T-cell (primary cell): ENCODE measurements at regions not wholly inside any gene's neighbourhood (a gene's known extent, or its start where the extent isn't known, plus 50 kb on each side); places are given as distances from the start of the nearest gene placed in this dataset.

Experiments used
- ATAC-seq, 4 experiments: fragments of 200-7000 bp in 3 of 4; fragments of 150-1000 bp in 1 of 4; cut with Tn5 transposase; replicated peaks in 1 of 4; 1 replicate in 3 of 4; 2 replicates in 1 of 4; pipeline ENCODE4 v1.10.0; 2021; ENCODE audit warnings: moderate library complexity in 3 of 4, mild to moderate bottlenecking in 2 of 4, moderate number of reproducible peaks in 1 of 4
- CTCF ChIA-PET, 2 donors: fragments of 300-600 bp; sonication (Branson Sonifier 250); formaldehyde crosslinking; loops; one replicate each; lab custom pipeline; 2022; ENCODE audit warnings: antibody characterized with exemption in 2 of 2; lab: Charles Lee
- POLR2A ChIA-PET, 2 donors: fragments of 300-600 bp; sonication (Branson Sonifier 250); formaldehyde crosslinking; loops; one replicate each; lab custom pipeline; 2022; ENCODE audit warnings: antibody characterized with exemption in 2 of 2; lab: Charles Lee
- DNase-seq, 35 experiments: peaks; one replicate each; pipeline versions ENCODE4 v3.0.0 to v3.0.0-alpha.2; 2013 to 2023
- H3K27ac ChIP-seq: one replicate; pipeline ENCODE4 v1.5.1; 2013; ENCODE audit warnings: low read length
- H3K27me3 ChIP-seq, 2 experiments: replicated peaks in 1 of 2; 1 replicate in 1 of 2; 2 replicates in 1 of 2; pipeline versions ENCODE4 v1.6.1 to v1.7.0; 2013; ENCODE audit warnings: low read length in 1 of 2, mixed read lengths in 1 of 2; ENCODE audit not compliant: control insufficient read depth in 2 of 2, insufficient read depth in 2 of 2; ENCODE audit errors: extremely low read depth in 1 of 2
- H3K36me3 ChIP-seq, 2 donors: 1 replicate in 1 of 2; 2 replicates in 1 of 2; pipeline versions ENCODE4 v1.6.1 to v1.7.0; 2013; ENCODE audit warnings: low read length in 1 of 2; ENCODE audit not compliant: control insufficient read depth in 2 of 2, insufficient read depth in 1 of 2; ENCODE audit errors: extremely low read depth in 1 of 2
- H3K4me1 ChIP-seq, 2 experiments: 1 replicate in 1 of 2; 2 replicates in 1 of 2; pipeline versions ENCODE4 v1.6.1 to v1.7.0; 2013; ENCODE audit warnings: low read length in 2 of 2, mixed read lengths in 1 of 2; ENCODE audit not compliant: insufficient read depth in 2 of 2, control insufficient read depth in 1 of 2; ENCODE audit errors: extremely low read depth in 1 of 2
- H3K4me3 ChIP-seq, 2 donors: 1 replicate in 1 of 2; 2 replicates in 1 of 2; pipeline versions ENCODE4 v1.5.1 to v1.7.0; 2013; ENCODE audit warnings: mild to moderate bottlenecking in 2 of 2, low read length in 1 of 2, moderate library complexity in 1 of 2; ENCODE audit not compliant: control insufficient read depth in 1 of 2; ENCODE audit errors: extremely low read depth in 1 of 2
- H3K9me3 ChIP-seq: 2 replicates; pipeline ENCODE4 v1.7.0; 2013
- H3K27ac Mint-ChIP-seq, 2 donors: one replicate each; pipeline ENCODE4 v1.8.0; 2020 to 2021; ENCODE audit warnings: mild to moderate bottlenecking in 2 of 2, mixed read lengths in 2 of 2
- H3K27me3 Mint-ChIP-seq, 2 donors: one replicate each; pipeline ENCODE4 v1.8.0; 2021 to 2022; ENCODE audit warnings: mixed read lengths in 2 of 2
- H3K36me3 Mint-ChIP-seq: one replicate; pipeline ENCODE4 v1.8.0; 2021; ENCODE audit warnings: mixed read lengths
- H3K4me1 Mint-ChIP-seq, 3 donors: one replicate each; pipeline ENCODE4 v1.8.0; 2020 to 2022; ENCODE audit warnings: mixed read lengths in 3 of 3, mild to moderate bottlenecking in 1 of 3
- H3K4me3 Mint-ChIP-seq, 3 donors: one replicate each; pipeline ENCODE4 v1.8.0; 2020 to 2022; ENCODE audit warnings: mild to moderate bottlenecking in 3 of 3, mixed read lengths in 3 of 3, moderate library complexity in 3 of 3
- H3K9me3 Mint-ChIP-seq, 3 donors: one replicate each; pipeline ENCODE4 v1.8.0; 2020 to 2022; ENCODE audit warnings: mixed read lengths in 3 of 3
- WGBS: methylation state at CpG from one replicate; pipeline ENCODE4 v1.1.5; 2013; ENCODE audit warnings: missing lambda C conversion rate; ENCODE audit not compliant: insufficient coverage; 5-methylcytosine and 5-hydroxymethylcytosine counted together

DNA sequence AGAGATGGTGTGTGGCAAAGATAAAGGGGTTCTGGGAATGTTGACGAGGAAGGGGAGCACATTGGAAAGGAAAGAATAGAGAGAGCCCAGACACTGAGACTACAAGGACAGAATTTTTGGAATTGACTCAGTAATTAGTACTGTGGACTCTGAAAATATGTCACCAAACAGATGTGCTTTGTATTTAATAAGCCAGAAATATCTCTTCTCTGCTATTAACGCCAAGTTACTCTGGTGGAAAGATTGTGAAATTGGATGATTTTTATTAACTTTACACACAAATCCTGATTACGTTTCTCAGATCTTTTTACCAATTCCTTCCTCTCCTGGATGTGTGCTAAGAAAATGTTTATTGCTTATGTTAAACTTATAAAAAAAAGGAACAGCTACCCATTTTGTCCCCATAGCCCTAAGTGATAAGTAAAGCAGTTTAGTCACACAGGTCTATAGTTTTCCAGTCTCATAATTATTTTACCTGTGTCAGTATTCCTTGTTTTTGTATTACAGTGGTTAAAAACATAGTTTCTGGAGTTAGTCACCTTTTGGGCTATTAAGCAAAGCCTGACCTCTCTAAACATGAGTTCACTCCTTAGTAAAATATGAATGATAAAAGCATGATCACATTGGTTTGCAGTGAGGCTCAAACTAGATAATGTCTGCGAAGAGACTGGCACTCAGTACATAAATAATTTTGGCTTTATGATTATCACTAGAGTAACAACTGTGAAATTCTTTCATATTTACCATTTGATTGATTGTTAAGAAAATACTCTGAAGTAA, 1068.3 kb downstream of the STIM2 start:
- no peaks in the 10 kb centered on the region for H3K36me3 Mint-ChIP-seq
- no peak overlapping the region for H3K4me3 Mint-ChIP-seq
- Histone ChIP-seq H3K36me3 (no peaks in the 10 kb centered on the region), H3K4me1 (no peaks in the 10 kb centered on the region), H3K27ac (no peak overlapping the region), H3K27me3 (no peaks in the 10 kb centered on the region), H3K4me3 (no peak overlapping the region), H3K9me3 (no peaks in the 10 kb centered on the region)
- POLR2A ChIA-PET = no interaction called here
- CTCF ChIA-PET = no interaction called here
- H3K27me3 Mint-ChIP-seq = no peaks in the 10 kb centered on the region
- 50% methylated on average over 1 of the region's 4 CpGs for WGBS
- peaks cover 6 to 16% (median 13%) of the 10 kb centered on the region in 3 donors for H3K9me3 Mint-ChIP-seq
- DNase-seq = no peak
- no peak overlapping the region for H3K27ac Mint-ChIP-seq
- no peaks in the 10 kb centered on the region for H3K4me1 Mint-ChIP-seq
- no peak for ATAC-seq

GRCh38 chr4:27930291-27930690, 1069.7 kb downstream of the STIM2 start:
- Histone ChIP-seq H3K27me3 (no peaks in the 10 kb centered on the region), H3K4me3 (no peak overlapping the region), H3K4me1 (no peaks in the 10 kb centered on the region), H3K36me3 (no peaks in the 10 kb centered on the region), H3K27ac (no peak overlapping the region), H3K9me3 (no peaks in the 10 kb centered on the region)
- no peak for DNase-seq
- ChIA-PET CTCF (no interaction called here), POLR2A (no interaction called here)
- no CpG with 5 or more reads among the region's 3 CpGs for WGBS
- no peak for ATAC-seq
- Mint-ChIP-seq H3K9me3 (peaks cover 6 to 16% (median 13%) of the 10 kb centered on the region in 3 donors), H3K27ac (no peak overlapping the region), H3K4me1 (no peaks in the 10 kb centered on the region), H3K4me3 (no peak overlapping the region), H3K27me3 (no peaks in the 10 kb centered on the region), H3K36me3 (no peaks in the 10 kb centered on the region)

DNA sequence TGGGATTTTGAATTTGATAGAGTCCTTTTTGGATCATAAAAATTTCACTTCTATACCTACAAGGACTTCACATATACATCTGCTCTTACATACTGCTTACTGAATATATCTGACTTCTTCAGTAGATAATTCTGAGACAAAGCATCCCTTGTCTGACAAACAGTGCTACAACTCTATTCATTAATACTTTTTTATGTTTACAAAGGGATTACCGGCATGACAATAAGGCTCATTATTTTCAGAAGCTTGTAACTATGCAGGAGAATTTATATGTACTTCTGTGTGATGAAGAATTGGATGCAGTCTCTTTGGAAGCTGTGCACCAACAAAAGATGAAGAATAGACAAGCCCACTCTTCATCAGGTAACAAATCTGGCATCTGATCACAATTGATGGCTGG, 1070.3 kb downstream of the STIM2 start:
- no peaks in the 10 kb centered on the region for H3K36me3 ChIP-seq
- H3K9me3 ChIP-seq = no peaks in the 10 kb centered on the region
- no peaks in the 10 kb centered on the region for H3K4me1 ChIP-seq
- ChIA-PET CTCF (no interaction called here), POLR2A (no interaction called here)
- no peaks in the 10 kb centered on the region for H3K27me3 Mint-ChIP-seq
- no peaks in the 10 kb centered on the region for H3K4me1 Mint-ChIP-seq
- H3K9me3 Mint-ChIP-seq = peaks cover 6 to 19% (median 16%) of the 10 kb centered on the region in 3 donors
- H3K4me3 ChIP-seq = no peak overlapping the region
- H3K27ac ChIP-seq = no peak overlapping the region
- ATAC-seq (no peak), DNase-seq (no peak)
- H3K4me3 Mint-ChIP-seq = no peak overlapping the region
- WGBS = no CpG with 5 or more reads among the region's 1 CpG
- no peak overlapping the region for H3K27ac Mint-ChIP-seq
- H3K36me3 Mint-ChIP-seq = no peaks in the 10 kb centered on the region
- no peaks in the 10 kb centered on the region for H3K27me3 ChIP-seq

GRCh38 chr4:27931584-27931983, 1070.9 kb downstream of the STIM2 start:
- H3K36me3 ChIP-seq = no peaks in the 10 kb centered on the region
- ChIA-PET CTCF (no interaction called here), POLR2A (no interaction called here)
- H3K27me3 ChIP-seq = no peaks in the 10 kb centered on the region
- no peak overlapping the region for H3K4me3 ChIP-seq
- no peak overlapping the region for H3K27ac ChIP-seq
- no CpG with 5 or more reads among the region's 1 CpG for WGBS
- Mint-ChIP-seq H3K27me3 (no peaks in the 10 kb centered on the region), H3K4me1 (no peaks in the 10 kb centered on the region), H3K4me3 (no peak overlapping the region), H3K27ac (no peak overlapping the region), H3K9me3 (peaks cover 6 to 17% (median 14%) of the 10 kb centered on the region in 3 donors), H3K36me3 (no peaks in the 10 kb centered on the region)
- ATAC-seq = no peak
- no peak for DNase-seq
- H3K9me3 ChIP-seq = no peaks in the 10 kb centered on the region
- no peaks in the 10 kb centered on the region for H3K4me1 ChIP-seq

- H3K4me3 Mint-ChIP-seq = no peak overlapping the region
- ChIA-PET POLR2A (interaction anchor here in 1 of 2 donors (0.6 kb wide), 1 partner anchor 11 kb away, joined by 3 read pairs; no protein-coding TSS in a partner anchor), CTCF (no interaction called here)
- no peaks in the 10 kb centered on the region for H3K36me3 Mint-ChIP-seq
- Histone ChIP-seq H3K4me1 (no peaks in the 10 kb centered on the region), H3K36me3 (no peaks in the 10 kb centered on the region), H3K27ac (no peak overlapping the region), H3K27me3 (no peaks in the 10 kb centered on the region), H3K4me3 (no peak overlapping the region), H3K9me3 (no peaks in the 10 kb centered on the region)
- 80% methylated on average over 1 of the region's 1 CpG for WGBS
- DNase-seq (no peak), ATAC-seq (no peak)
- no peaks in the 10 kb centered on the region for H3K4me1 Mint-ChIP-seq
- H3K9me3 Mint-ChIP-seq = peaks cover 2 to 10% (median 9%) of the 10 kb centered on the region in 3 donors
- no peaks in the 10 kb centered on the region for H3K27me3 Mint-ChIP-seq
- no peak overlapping the region for H3K27ac Mint-ChIP-seq
These were observed 1074.2 kb downstream of the STIM2 start for GRCh38 chr4:27934871-27935270.

DNA sequence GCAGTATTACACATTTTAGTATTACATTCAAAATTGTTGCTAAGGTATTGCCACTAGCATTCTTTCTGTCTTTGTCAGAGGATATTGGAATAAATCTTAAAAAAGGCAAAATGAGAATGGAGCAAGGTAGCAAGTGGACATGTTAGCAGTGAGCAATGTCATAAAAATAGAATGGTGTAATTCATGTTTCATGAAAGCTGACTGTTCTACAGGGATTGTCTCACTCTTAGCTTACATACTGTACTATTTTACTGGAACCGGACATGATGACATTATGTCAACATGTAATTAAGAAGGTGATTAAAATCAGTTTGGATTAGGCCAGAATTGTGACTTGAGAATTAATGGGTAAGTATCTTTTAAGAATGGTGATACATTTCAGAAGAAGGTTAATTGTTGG, 1086.2 kb downstream of the STIM2 start:
- no peak overlapping the region for H3K4me3 ChIP-seq
- no peak for DNase-seq
- ATAC-seq = no peak
- no peaks in the 10 kb centered on the region for H3K4me1 ChIP-seq
- H3K4me1 Mint-ChIP-seq = no peaks in the 10 kb centered on the region
- ChIA-PET CTCF (no interaction called here), POLR2A (interaction anchor here in 1 of 2 donors (0.7 kb wide), 1 partner anchor 12 kb away, joined by 3 read pairs; no protein-coding TSS in a partner anchor)
- H3K27me3 Mint-ChIP-seq = no peaks in the 10 kb centered on the region
- no CpG with 5 or more reads among the region's 1 CpG for WGBS
- no peaks in the 10 kb centered on the region for H3K36me3 Mint-ChIP-seq
- no peak overlapping the region for H3K27ac ChIP-seq
- no peak overlapping the region for H3K4me3 Mint-ChIP-seq
- no peaks in the 10 kb centered on the region for H3K27me3 ChIP-seq
- peaks cover 3% of the 10 kb centered on the region for H3K9me3 ChIP-seq
- peaks cover 2 to 5% (median 5%) of the 10 kb centered on the region in 3 donors for H3K9me3 Mint-ChIP-seq
- H3K36me3 ChIP-seq = no peaks in the 10 kb centered on the region
- no peak overlapping the region for H3K27ac Mint-ChIP-seq
